PC-3 (cell line): ENCODE measurements at regions not wholly inside any gene's neighbourhood (a gene's known extent, or its start where the extent isn't known, plus 50 kb on each side); places are given as distances from the start of the nearest gene placed in this dataset.

ENCODE experiments used
- ATAC-seq: fragments of 200-7000 bp; cut with Tn5 transposase; 2 replicates; pipeline ENCODE4 v1.9.1; 2020; ENCODE audit warnings: mild to moderate bottlenecking, moderate library complexity
- BruUV-seq: library from RNA; stranded (reverse); fragments of 400-500 nt; replicated peaks from 2 replicates; lab custom pipeline; 2021; lab: Mats Ljungman, UMichigan
- CTCF ChIA-PET: fragments of 300-600 bp; sonication (Branson Sonifier 250); formaldehyde crosslinking; loops from one replicate; lab custom pipeline; 2022; ENCODE audit warnings: antibody characterized with exemption; lab: Charles Lee
- POLR2A ChIA-PET: fragments of 300-600 bp; sonication (Branson Sonifier 250); formaldehyde crosslinking; loops from one replicate; lab custom pipeline; 2022; ENCODE audit warnings: antibody characterized with exemption; ENCODE audit not compliant: unreplicated experiment; lab: Charles Lee
- DNase-seq: peaks from one replicate; pipeline ENCODE4 v3.0.0-alpha.2; 2015
- H2AFZ ChIP-seq: fragments of 300-600 bp; sonication (generic); 2 replicates; pipeline ENCODE4 v1.6.0; 2016; ENCODE audit warnings: antibody characterized with exemption, low read length
- H3F3A ChIP-seq: fragments of 300-600 bp; sonication (generic); one replicate; pipeline ENCODE4 v1.6.0; 2017; ENCODE audit warnings: antibody characterized with exemption, low read length, control low read depth, mild to moderate bottlenecking; ENCODE audit not compliant: unreplicated experiment
- H3K27ac ChIP-seq: fragments of 300-600 bp; sonication (generic); 2 replicates; pipeline ENCODE4 v1.5.1; 2016; ENCODE audit warnings: mild to moderate bottlenecking, low read length
- H3K27me3 ChIP-seq: fragments of 300-600 bp; sonication (generic); 2 replicates; pipeline ENCODE4 v1.6.1; 2016; ENCODE audit warnings: low read length, mixed read lengths
- H3K36me3 ChIP-seq: fragments of 300-600 bp; sonication (generic); 2 replicates; pipeline ENCODE4 v1.6.1; 2016; ENCODE audit warnings: low read depth, mixed run types, low read length, mixed read lengths
- H3K4me1 ChIP-seq: fragments of 300-600 bp; sonication (generic); 2 replicates; pipeline ENCODE4 v1.5.1; 2016; ENCODE audit warnings: low read length; ENCODE audit not compliant: insufficient read depth
- H3K4me2 ChIP-seq: fragments of 300-600 bp; sonication (generic); 2 replicates; pipeline ENCODE4 v1.6.0; 2016; ENCODE audit warnings: low read length
- H3K4me3 ChIP-seq: fragments of 300-600 bp; sonication (generic); 2 replicates; pipeline ENCODE4 v1.5.1; 2016; ENCODE audit warnings: mild to moderate bottlenecking, low read length, mixed read lengths
- H3K79me2 ChIP-seq: fragments of 300-600 bp; sonication (generic); 2 replicates; pipeline ENCODE4 v1.6.1; 2017; ENCODE audit warnings: low read length, mixed read lengths
- H3K9ac ChIP-seq: fragments of 300-600 bp; sonication (generic); 2 replicates; pipeline ENCODE4 v1.6.0; 2016; ENCODE audit warnings: mild to moderate bottlenecking, low read length
- H3K9me2 ChIP-seq: fragments of 300-600 bp; sonication (generic); replicated peaks from 2 replicates; pipeline ENCODE4 v1.6.1; 2016; ENCODE audit warnings: mixed run types, low read length, mixed read lengths
- H3K9me3 ChIP-seq: fragments of 300-600 bp; sonication (generic); 2 replicates; pipeline ENCODE4 v1.6.1; 2016; ENCODE audit warnings: low read length, mixed read lengths
- H4K20me1 ChIP-seq: fragments of 300-600 bp; sonication (generic); 2 replicates; pipeline ENCODE4 v1.6.1; 2016; ENCODE audit warnings: low read length, mixed read lengths
- EZH2 ChIP-seq: fragments of 300-600 bp; sonication (generic); IDR thresholded peaks from one replicate; pipeline ENCODE4 v1.6.1; 2017; ENCODE audit warnings: antibody characterized with exemption, mild to moderate bottlenecking, low read length; ENCODE audit not compliant: unreplicated experiment
- EZH2phosphoT487 ChIP-seq: fragments of 300-600 bp; sonication (generic); IDR thresholded peaks from 2 replicates; pipeline ENCODE4 v1.6.1; 2018; ENCODE audit warnings: mild to moderate bottlenecking, antibody characterized with exemption, low read length, borderline replicate concordance
- intact Hi-C: fragments of 100-400 bp; cut with micrococcal nuclease; formaldehyde crosslinking; loops from 2 replicates; pipeline ENCODE4 v1.9.0; 2023
- TF ChIP-seq, protein P1 (sequence below): fragments of 300-600 bp; sonication (generic); conservative IDR thresholded peaks from 2 replicates; pipeline ENCODE4 v1.5.1; 2017; ENCODE audit warnings: antibody characterized with exemption, low read depth, mild to moderate bottlenecking, low read length

DNA sequence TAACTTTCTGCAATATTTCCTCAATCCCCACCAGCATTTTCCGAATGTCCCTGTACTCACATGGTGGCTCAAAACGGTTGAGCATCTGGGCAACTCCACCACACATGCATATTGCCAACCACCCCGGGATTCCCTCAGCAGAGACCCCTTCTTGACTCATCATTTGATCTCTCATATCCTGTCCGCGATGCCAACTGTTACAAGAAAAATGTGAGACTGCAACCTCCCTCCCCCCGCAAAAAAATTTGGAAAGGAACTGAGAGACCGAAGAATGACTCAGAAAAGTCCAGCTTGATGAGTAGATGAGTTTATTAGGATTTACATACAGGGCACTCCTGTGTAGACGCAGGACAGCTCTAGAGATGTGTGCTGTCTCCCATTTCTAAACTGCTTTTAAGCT, 561.4 kb downstream of the ZIC3 start:
- CTCF ChIA-PET: interaction anchor here (0.6 kb wide), 2 partner anchors 65 to 76 kb away, joined by 3 to 4 read pairs; no protein-coding TSS in a partner anchor
- POLR2A ChIA-PET: interaction anchor here (0.7 kb wide), 1 partner anchor 1431 kb away, joined by 5 read pairs; no protein-coding TSS in a partner anchor

DNA sequence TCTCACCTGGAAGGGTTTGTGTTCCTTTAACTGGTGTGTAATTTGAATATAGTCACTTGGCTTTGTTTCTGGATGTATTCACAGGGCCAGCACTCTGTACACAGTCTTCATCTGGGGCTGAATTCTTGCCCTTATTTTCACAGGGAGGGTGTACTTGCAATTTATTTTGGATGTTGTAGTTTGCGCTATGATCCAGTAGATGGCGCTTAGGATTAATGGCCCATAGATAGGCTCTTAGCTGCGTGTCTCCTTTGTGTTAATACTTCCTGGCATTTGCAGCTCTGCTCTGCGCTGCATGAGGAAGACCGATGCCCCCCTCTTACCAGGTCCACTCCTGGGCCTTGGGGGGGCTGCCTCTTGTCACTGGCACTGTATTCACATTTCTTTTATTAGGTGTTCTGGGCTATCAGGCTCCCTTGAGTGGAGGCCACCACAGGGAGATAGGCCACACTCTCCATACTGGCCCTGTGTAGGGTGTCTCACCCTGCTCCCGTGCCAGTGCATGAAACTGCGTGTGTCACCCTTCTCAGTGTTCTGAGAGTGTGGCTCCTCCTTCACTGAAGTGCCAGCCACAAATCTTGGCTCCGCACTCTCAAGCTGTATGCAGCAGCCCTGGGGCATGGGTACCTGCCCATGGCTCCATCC, 562.2 kb downstream of the ZIC3 start:
- Histone ChIP-seq H3F3A (no peaks in the 10 kb centered on the region), H3K27ac (peak overlapping the region; percentile 89), H3K4me2 (peak overlapping the region; percentile 85), H4K20me1 (no peaks in the 10 kb centered on the region), H3K27me3 (no peaks in the 10 kb centered on the region), H3K36me3 (no peaks in the 10 kb centered on the region), H3K4me3 (peak overlapping the region; percentile 46), H3K79me2 (no peaks in the 10 kb centered on the region), H3K9me3 (no peaks in the 10 kb centered on the region), H3K9me2 (no peaks in the 10 kb centered on the region), H3K4me1 (peaks cover 20% of the 10 kb centered on the region), H2AFZ (peak overlapping the region; percentile 54), H3K9ac (peak overlapping the region; percentile 62)
- TF ChIP-seq EZH2phosphoT487: no peak
- TF ChIP-seq, protein P1, sequence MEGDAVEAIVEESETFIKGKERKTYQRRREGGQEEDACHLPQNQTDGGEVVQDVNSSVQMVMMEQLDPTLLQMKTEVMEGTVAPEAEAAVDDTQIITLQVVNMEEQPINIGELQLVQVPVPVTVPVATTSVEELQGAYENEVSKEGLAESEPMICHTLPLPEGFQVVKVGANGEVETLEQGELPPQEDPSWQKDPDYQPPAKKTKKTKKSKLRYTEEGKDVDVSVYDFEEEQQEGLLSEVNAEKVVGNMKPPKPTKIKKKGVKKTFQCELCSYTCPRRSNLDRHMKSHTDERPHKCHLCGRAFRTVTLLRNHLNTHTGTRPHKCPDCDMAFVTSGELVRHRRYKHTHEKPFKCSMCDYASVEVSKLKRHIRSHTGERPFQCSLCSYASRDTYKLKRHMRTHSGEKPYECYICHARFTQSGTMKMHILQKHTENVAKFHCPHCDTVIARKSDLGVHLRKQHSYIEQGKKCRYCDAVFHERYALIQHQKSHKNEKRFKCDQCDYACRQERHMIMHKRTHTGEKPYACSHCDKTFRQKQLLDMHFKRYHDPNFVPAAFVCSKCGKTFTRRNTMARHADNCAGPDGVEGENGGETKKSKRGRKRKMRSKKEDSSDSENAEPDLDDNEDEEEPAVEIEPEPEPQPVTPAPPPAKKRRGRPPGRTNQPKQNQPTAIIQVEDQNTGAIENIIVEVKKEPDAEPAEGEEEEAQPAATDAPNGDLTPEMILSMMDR: peak; percentile 72
- DNase-seq: peak; percentile 75
- no TSS peak for BruUV-seq
- POLR2A ChIA-PET: no interaction called here
- CTCF ChIA-PET: no interaction called here
- peak; percentile 79 for ATAC-seq
- intact Hi-C loops: loop anchor here (1.0 kb wide), 1 partner anchor 617 kb away; no protein-coding TSS in a partner anchor

More for the DNA sequence above, 561.4 kb downstream of the ZIC3 start:
- Histone ChIP-seq H3K4me3 (peak overlapping the region; percentile 46), H3K9ac (peak overlapping the region; percentile 62), H3K36me3 (no peaks in the 10 kb centered on the region), H3K4me1 (peaks cover 20% of the 10 kb centered on the region), H3F3A (no peaks in the 10 kb centered on the region), H3K27me3 (no peaks in the 10 kb centered on the region), H3K9me2 (no peaks in the 10 kb centered on the region), H3K9me3 (no peaks in the 10 kb centered on the region), H3K4me2 (peak overlapping the region; percentile 85), H4K20me1 (no peaks in the 10 kb centered on the region), H3K79me2 (no peaks in the 10 kb centered on the region), H2AFZ (peak overlapping the region; percentile 54), H3K27ac (peak overlapping the region; percentile 89)
- peak; percentile 89 for DNase-seq
- BruUV-seq: no TSS peak
- intact Hi-C loops: loop anchor here (2.0 kb wide), 2 partner anchors 45 to 69 kb away; no protein-coding TSS in a partner anchor
- peak; percentile 88 for ATAC-seq
- TF ChIP-seq EZH2 (no peak), EZH2phosphoT487 (no peak)
- TF ChIP-seq, protein P1: no peak

DNA sequence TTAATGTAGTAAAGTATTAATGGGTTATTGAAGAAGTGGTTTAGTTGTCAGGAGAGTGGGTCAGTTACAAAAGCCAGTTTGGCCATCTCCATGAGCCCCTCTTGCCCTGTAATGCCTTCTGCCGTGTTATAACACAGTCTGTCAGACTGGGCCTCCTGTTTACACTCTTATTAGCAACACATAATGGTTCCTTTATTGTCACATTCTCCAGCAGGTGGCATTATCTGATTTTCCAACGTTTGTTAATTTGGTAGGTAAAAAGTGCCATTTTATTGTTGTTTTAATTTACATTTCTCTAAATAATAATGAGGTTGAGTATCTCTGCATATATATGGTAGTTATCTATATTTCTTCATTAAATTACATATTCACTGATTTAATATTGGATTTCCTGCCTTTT, 560.8 kb downstream of the FGF13 start:
- intact Hi-C loops: no loop called here
- POLR2A ChIA-PET: no interaction called here
- Histone ChIP-seq H3K4me2 (no peak overlapping the region), H4K20me1 (no peaks in the 10 kb centered on the region), H3K27ac (no peak overlapping the region), H3K9ac (no peak overlapping the region), H3F3A (no peaks in the 10 kb centered on the region), H3K9me3 (no peaks in the 10 kb centered on the region), H3K27me3 (no peaks in the 10 kb centered on the region), H3K9me2 (no peaks in the 10 kb centered on the region), H3K4me3 (no peak overlapping the region), H3K79me2 (no peaks in the 10 kb centered on the region), H3K36me3 (no peaks in the 10 kb centered on the region), H3K4me1 (no peaks in the 10 kb centered on the region), H2AFZ (no peak overlapping the region)
- no peak for ATAC-seq
- CTCF ChIA-PET: no interaction called here
- TF ChIP-seq, protein P1: peak; percentile 42
- no peak for TF ChIP-seq EZH2
- no TSS peak for BruUV-seq
- DNase-seq: peak; percentile 33
